Left kidney (tissue), 1 donor: ENCODE measurements at regions not wholly inside any gene's neighbourhood (a gene's known extent, or its start where the extent isn't known, plus 50 kb on each side); places are given as distances from the start of the nearest gene placed in this dataset.

ENCODE experiments used
- DNase-seq: peaks from one replicate; pipeline ENCODE4 v3.0.0-alpha.2; 2013

GRCh38 chr10:31146491-31147209 is 115.0 kb upstream of the ZNF438 start:
- no peak for DNase-seq

- DNase-seq, result no peak
These were observed 115.5 kb upstream of the ZNF438 start for GRCh38 chr10:31147210-31147608.

GRCh38 chr10:31148951-31149350 is 117.3 kb upstream of the ZNF438 start:
- no peak for DNase-seq

- no peak for DNase-seq
These were observed 118.3 kb upstream of the ZNF438 start for GRCh38 chr10:31149835-31150512.

- DNase-seq, result no peak
These were observed 119.6 kb upstream of the ZNF438 start for GRCh38 chr10:31151301-31151700.

GRCh38 chr10:31152421-31153135 is 120.9 kb upstream of the ZNF438 start:
- DNase-seq, result no peak

- DNase-seq, result no peak
These were observed 121.5 kb upstream of the ZNF438 start for GRCh38 chr10:31153161-31153560.

- DNase-seq, result no peak
These were observed 122.0 kb upstream of the ZNF438 start for GRCh38 chr10:31153692-31154091.

- DNase-seq, result no peak
These were observed 123.3 kb upstream of the ZNF438 start for GRCh38 chr10:31154996-31155395.

- peak; percentile 21 for DNase-seq
These were observed 125.7 kb upstream of the ZNF438 start for GRCh38 chr10:31157123-31158010.

GRCh38 chr10:31158011-31158658 is 126.5 kb upstream of the ZNF438 start:
- no peak for DNase-seq

- DNase-seq, result no peak
These were observed 134.9 kb upstream of the ZNF438 start for GRCh38 chr10:31166606-31167005.

- no peak for DNase-seq
These were observed 139.0 kb upstream of the ZNF438 start for GRCh38 chr10:31170636-31171035.

GRCh38 chr10:31171402-31172083 is 139.9 kb upstream of the ZNF438 start:
- no peak for DNase-seq

GRCh38 chr10:31172925-31173324 is 141.3 kb upstream of the ZNF438 start:
- DNase-seq, result no peak

GRCh38 chr10:31173752-31174151 is 142.1 kb upstream of the ZNF438 start:
- no peak for DNase-seq

- DNase-seq, result no peak
These were observed 139.8 kb upstream of the ZEB1 start for GRCh38 chr10:31179091-31179680.

- peak; percentile 31 for DNase-seq
These were observed 132.6 kb upstream of the ZEB1 start for GRCh38 chr10:31186225-31187000.

GRCh38 chr10:31187182-31187581 is 131.8 kb upstream of the ZEB1 start:
- DNase-seq, result no peak
